SK-N-DZ (cell line): ENCODE measurements at regions not wholly inside any gene's neighbourhood (a gene's known extent, or its start where the extent isn't known, plus 50 kb on each side); places are given as distances from the start of the nearest gene placed in this dataset.

Source experiments
- DNase-seq: peaks from one replicate; pipeline ENCODE4 v3.0.0-alpha.2; 2015; ENCODE audit warnings: low spot score

- no peak for DNase-seq
Observed at GRCh38 chr10:78269060-78269459, 235.4 kb downstream of the RPS24 start.

GRCh38 chr10:78272329-78272728 lies 238.7 kb downstream of the RPS24 start:
- no peak for DNase-seq

GRCh38 chr10:78274491-78274890 lies 240.8 kb downstream of the RPS24 start:
- DNase-seq: no peak

DNA sequence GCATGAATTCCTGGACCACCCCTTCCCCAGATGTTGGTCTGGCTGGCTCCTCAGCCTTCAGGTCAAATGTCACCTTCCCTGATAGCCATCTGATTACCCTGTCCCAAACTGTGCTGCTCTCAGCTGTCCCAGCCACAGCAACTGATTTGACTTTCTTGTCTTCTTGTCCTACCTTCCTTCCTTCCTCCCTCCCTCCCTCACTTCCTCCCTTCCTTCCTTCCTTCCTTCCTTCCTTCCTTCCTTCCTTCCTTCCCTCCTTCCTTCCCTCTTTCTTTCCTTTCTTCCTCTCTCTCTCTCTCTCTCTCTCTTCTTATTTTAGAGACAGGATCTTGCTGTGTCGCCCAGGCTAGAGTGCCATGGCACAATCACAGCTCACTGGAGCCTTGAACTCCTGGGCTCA lies 242.5 kb downstream of the RPS24 start:
- no peak for DNase-seq

- no peak for DNase-seq
Observed at GRCh38 chr10:78277314-78278057, 243.8 kb downstream of the RPS24 start.

DNA sequence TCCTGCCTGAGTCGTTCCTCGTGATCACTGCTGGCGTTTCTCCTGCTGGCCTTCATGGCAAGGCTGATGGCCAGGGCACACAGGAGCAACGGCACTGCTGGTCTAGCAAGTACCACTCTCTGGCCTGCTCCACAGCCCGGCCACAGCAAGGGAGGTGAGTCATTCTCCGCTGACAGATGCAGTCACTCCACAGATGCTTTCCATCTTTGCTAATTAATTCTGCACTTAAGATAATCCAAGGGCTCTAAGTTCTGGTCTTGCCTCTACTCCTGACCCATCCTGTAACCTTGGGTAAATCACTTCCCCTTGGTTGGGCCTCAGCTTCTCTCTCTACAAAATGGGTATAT lies 244.4 kb downstream of the RPS24 start:
- DNase-seq: peak; percentile 60

GRCh38 chr10:78279756-78280155 lies 246.1 kb downstream of the RPS24 start:
- DNase-seq: no peak

DNA sequence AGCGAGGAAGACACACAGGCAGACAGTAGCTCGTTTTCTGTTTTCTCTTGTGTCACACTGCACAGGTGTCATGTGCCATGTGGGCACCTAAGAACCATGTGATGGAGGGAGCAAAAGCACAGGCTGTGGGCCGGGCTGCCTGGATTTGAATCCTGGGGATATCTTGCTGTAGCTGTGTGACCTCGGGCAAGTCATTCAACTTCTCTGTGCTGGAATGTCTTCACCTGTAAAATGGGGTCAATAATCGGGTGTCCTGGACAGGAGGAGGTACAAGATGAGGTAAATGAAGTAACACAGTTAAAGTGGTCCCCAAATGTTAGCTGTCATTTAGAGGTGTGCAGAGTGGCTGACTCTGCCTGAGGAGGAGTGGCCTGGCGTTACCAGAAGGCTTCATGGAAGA lies 246.9 kb downstream of the RPS24 start:
- DNase-seq: no peak

DNA sequence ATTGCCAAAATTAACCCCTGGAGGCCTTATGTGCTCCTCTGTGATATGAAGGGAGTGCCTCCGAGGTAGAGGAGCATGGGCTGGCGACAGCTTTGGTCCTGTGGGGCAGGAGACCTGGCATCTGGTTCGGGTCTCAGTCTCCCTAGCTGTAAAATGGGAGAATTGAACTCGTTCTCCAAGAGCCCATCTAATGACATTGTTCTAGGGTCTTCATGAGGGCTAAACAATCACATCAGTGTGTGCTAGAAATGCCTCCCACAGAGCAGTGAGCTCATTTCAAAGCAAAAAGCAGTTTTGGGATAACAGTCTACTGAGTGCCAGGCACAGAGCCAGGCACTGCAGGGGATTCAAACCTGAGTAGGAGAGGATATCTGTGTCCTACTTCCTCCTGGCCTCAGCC lies 248.0 kb downstream of the RPS24 start:
- no peak for DNase-seq

DNA sequence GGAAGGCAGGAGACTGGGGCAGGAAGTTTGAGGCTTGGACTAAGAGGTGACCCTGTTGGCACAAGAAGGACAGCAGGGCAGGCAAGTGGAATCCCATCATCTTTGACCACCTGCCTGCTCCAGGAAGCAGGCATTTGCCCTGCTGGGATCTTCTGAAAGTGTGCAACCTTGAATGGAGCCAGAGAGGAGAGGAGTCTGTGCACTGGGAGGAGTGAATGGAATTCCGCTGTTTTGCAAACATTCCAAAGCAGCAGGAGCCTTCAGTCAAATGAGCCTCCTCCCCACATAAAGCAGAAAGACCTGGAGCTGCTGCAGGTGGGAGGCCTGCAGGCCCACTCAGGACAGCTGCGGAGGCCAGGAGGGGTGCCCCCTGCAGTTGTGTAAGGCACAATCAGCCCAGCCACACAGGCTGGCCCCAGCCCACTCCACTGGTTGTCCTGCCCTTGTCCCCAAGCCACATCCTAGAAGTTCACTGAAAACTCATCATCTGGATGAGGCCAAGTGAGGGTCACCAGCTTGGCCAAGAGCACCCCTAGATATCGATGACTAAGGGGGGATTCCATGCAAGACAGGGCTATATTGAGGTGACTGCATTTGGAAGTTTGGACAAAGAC lies 249.5 kb downstream of the RPS24 start:
- no peak for DNase-seq

DNA sequence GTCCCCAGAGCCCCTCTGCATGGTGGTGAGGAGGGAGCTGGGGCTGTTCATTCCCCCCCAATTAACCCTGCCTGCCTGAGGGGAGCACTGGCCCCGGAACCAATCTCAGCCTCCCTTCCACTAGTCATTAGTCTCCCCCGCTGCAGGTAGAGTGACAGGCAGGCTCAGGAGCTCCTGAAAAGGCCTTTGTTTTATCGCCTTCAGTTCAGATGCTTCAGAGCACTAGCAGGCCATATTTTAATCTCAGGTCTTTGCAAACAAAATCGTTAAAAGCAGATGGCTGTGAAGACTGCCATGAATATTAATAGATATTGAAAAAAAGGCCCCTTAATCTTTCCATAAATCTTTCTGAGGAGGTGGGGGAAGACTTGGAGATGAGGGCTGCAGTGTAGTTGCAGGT lies 250.7 kb downstream of the RPS24 start:
- no peak for DNase-seq

DNA sequence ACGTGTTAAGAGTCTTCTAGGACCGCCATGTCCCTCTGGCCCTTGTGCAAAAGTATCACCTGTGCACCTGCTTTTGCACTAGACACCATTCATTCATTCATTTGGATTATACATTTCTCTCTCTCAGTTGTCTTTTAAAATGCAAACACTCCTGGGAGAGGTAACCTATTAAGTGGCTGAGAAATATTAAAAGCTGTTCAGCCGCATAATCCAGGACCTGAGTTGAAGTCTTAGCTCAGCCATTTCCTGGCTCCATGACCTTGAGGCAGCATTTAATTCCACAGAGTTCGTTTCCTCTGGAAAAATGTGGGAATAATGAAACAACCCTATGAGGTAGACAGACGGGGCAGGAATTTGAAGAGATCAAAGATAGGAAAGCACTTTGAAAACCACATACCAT lies 251.6 kb downstream of the RPS24 start:
- no peak for DNase-seq

- DNase-seq: peak; percentile 48
Observed at GRCh38 chr10:78286186-78286585, 252.5 kb downstream of the RPS24 start.

GRCh38 chr10:78286668-78287067 lies 253.0 kb downstream of the RPS24 start:
- no peak for DNase-seq

DNA sequence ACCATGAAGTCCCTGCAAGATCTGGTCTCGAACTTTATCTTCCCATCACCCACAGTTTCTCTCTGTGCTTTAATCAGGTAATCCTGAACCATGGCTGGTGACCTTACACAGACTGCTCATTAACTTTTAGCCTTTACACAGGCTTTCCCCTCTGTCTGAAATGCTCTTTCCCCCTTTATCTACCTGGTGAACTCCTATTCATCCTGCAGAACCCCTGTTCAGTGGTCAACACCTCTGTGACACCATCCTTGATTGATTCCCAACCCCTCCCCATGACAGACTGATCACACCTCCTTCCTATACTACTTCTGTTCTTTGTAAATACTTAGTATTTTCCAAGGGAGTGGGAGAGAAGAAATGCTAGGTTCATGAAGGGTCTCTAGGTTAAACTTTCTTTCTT lies 254.0 kb downstream of the RPS24 start:
- DNase-seq: no peak

GRCh38 chr10:78288663-78289062 lies 255.0 kb downstream of the RPS24 start:
- DNase-seq: peak; percentile 81

- peak; percentile 74 for DNase-seq
Observed at GRCh38 chr10:78290131-78290750, 256.6 kb downstream of the RPS24 start.

- DNase-seq: no peak
Observed at GRCh38 chr10:78291722-78292121, 258.1 kb downstream of the RPS24 start.

GRCh38 chr10:78292250-78292981 lies 258.8 kb downstream of the RPS24 start:
- no peak for DNase-seq

GRCh38 chr10:78292982-78293865 lies 259.6 kb downstream of the RPS24 start:
- peak; percentile 96 for DNase-seq

DNA sequence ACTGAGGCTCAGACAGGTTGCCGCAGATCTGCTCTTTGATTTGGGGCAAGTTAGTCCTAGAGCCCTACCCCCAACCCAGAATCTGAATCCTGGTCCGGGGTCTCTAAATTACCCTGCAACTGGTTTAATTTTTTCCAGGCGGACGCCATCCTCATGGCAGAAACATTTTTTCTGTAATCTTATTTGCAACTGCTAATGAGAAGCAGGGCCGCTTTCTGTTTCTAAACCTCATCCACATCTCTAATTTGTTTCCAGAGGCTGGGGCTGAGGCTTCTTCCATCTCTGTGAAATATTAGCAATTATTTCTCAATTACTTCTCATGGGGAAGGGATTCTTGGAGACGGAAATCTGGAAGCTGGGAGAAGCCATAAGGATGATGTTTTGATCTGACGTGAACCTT lies 261.6 kb downstream of the RPS24 start:
- DNase-seq: peak; percentile 81
